ENCODE measurements at regions not wholly inside any gene's neighbourhood (a gene's known extent, or its start where the extent isn't known, plus 50 kb on each side); places are given as distances from the start of the nearest gene placed in this dataset.
A peak's percentile ranks its signal among the peaks of the same experiment; 100 is the strongest.

GRCh38 chr3:139103484-139103883 is 58.8 kb upstream of the PRR23C start (continued):
- TF ChIP-seq, protein P1, sequence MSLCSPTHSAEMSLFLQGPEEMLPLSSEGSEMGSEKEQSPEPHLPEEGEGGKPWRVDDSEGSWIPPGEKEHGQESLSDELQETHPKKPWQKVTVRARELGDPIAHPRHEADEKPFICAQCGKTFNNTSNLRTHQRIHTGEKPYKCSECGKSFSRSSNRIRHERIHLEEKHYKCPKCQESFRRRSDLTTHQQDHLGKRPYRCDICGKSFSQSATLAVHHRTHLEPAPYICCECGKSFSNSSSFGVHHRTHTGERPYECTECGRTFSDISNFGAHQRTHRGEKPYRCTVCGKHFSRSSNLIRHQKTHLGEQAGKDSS (CRISPR knock-in tag; IDR thresholded peaks at IDR 0.05; ENCODE audit: borderline replicate concordance, low read depth) = no peak
- TF ChIP-seq KLF9 (CRISPR knock-in tag; IDR thresholded peaks at IDR 0.05; ENCODE audit: low read depth) (no peak), ZNF768 (CRISPR knock-in tag; IDR thresholded peaks at IDR 0.05) (peak; percentile 46; the same call in 1 of the 2 replicates)
- TF ChIP-seq, protein P2, sequence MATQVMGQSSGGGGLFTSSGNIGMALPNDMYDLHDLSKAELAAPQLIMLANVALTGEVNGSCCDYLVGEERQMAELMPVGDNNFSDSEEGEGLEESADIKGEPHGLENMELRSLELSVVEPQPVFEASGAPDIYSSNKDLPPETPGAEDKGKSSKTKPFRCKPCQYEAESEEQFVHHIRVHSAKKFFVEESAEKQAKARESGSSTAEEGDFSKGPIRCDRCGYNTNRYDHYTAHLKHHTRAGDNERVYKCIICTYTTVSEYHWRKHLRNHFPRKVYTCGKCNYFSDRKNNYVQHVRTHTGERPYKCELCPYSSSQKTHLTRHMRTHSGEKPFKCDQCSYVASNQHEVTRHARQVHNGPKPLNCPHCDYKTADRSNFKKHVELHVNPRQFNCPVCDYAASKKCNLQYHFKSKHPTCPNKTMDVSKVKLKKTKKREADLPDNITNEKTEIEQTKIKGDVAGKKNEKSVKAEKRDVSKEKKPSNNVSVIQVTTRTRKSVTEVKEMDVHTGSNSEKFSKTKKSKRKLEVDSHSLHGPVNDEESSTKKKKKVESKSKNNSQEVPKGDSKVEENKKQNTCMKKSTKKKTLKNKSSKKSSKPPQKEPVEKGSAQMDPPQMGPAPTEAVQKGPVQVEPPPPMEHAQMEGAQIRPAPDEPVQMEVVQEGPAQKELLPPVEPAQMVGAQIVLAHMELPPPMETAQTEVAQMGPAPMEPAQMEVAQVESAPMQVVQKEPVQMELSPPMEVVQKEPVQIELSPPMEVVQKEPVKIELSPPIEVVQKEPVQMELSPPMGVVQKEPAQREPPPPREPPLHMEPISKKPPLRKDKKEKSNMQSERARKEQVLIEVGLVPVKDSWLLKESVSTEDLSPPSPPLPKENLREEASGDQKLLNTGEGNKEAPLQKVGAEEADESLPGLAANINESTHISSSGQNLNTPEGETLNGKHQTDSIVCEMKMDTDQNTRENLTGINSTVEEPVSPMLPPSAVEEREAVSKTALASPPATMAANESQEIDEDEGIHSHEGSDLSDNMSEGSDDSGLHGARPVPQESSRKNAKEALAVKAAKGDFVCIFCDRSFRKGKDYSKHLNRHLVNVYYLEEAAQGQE (IDR thresholded peaks at IDR 0.05; ENCODE audit: borderline replicate concordance in 1 of 2, low read depth in 1 of 2, low read length in 2 of 2) = no peak

DNA sequence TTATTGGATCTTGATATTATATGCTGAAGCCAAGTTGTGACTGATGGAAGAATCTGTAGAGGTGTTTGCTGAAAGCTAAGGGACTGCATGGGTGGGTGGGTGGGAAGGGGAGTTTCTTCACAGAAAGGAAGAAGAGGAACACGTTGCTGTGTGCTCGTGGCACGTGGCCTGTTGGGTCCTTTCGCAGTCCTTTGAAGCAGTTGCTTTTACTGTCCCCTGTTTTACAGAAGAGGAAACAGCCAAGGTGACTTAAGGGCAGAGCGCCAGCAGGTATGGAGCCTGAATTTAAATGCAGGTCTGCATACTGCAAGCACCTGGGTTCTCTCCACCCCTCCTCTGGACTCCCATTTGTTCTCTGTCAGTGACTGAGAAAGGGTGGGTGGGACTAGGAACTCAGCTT is 59.4 kb upstream of the PRR23C start:
- TF ChIP-seq MNT (IDR thresholded peaks at IDR 0.05) = peak; percentile 60
- no peak for TF ChIP-seq ZNF75D (CRISPR knock-in tag; IDR thresholded peaks at IDR 0.05; ENCODE audit: borderline replicate concordance)
- ATAC-seq = no peak
- ChIA-PET CTCF (ENCODE audit: low intra/inter-chr PET ratio, low total read pairs) (no interaction called here), POLR2A (no interaction called here)
- no TSS peak for BruUV-seq (replicated peaks)
- no peak for FAIRE-seq
- Histone ChIP-seq H3K79me2 (ENCODE audit: insufficient read depth, low read length) (no peaks in the 10 kb centered on the region), H3K4me3 (replicated peaks in 1 of 3; ENCODE audit: insufficient read depth in 1 of 3, low read depth in 2 of 3, low read length in 3 of 3) (no peak overlapping the region), H3K27me3 (ENCODE audit: control insufficient read depth in 1 of 2, insufficient read depth in 2 of 2, low read length in 2 of 2) (peaks cover 0 to 23% of the 10 kb centered on the region in 2 experiments; a peak in 2 of 5 replicates), H3K27ac (ENCODE audit: extremely low read length, insufficient read depth, low read length) (no peak overlapping the region), H3K36me3 (replicated peaks in 1 of 2; ENCODE audit: control insufficient read depth in 1 of 2, insufficient read depth in 2 of 2, low read length in 2 of 2) (no peaks in the 10 kb centered on the region), H4K20me1 (ENCODE audit: insufficient read depth, low read length) (no peaks in the 10 kb centered on the region), H3K4me1 (ENCODE audit: insufficient read depth, low read length) (peaks cover 29% of the 10 kb centered on the region), H3K9ac (ENCODE audit: insufficient read depth, low read depth, low read length) (no peak overlapping the region), H3K9me3 (ENCODE audit: low read length) (no peaks in the 10 kb centered on the region), H2AFZ (ENCODE audit: low read length) (no peak overlapping the region), H3K4me2 (ENCODE audit: low read depth, low read length) (no peak overlapping the region)
- DNase-seq (ENCODE audit: low spot score) = no peak
- 42% methylated on average over 5 of the region's 5 CpGs for WGBS (ENCODE audit: low lambda C conversion rate)
- in situ Hi-C loops (cut with HindIII; ENCODE audit: extremely low pct_ligation_motif_present, low pct_unique_long_range_greater_than_20kb) = no loop called here
- intact Hi-C loops (cut with micrococcal nuclease; ENCODE audit: unreplicated experiment) = no loop called here
